NB4 (cell line): ENCODE measurements at regions not wholly inside any gene's neighbourhood (a gene's known extent, or its start where the extent isn't known, plus 50 kb on each side); places are given as distances from the start of the nearest gene placed in this dataset.

ENCODE experiments used
- CTCF ChIP-seq: IDR thresholded peaks from one replicate; pipeline ENCODE4 v1.5.1; 2012; ENCODE audit warnings: low read depth, low read length
- MAX ChIP-seq: IDR thresholded peaks from 2 replicates; pipeline ENCODE4 v1.6.1; 2011; ENCODE audit warnings: low read depth, low read length
- POLR2A ChIP-seq: IDR thresholded peaks from 2 replicates; pipeline ENCODE4 v1.6.1; 2011; ENCODE audit warnings: mild to moderate bottlenecking; ENCODE audit not compliant: insufficient read length; ENCODE audit errors: extremely low read depth

- TF ChIP-seq POLR2A (no peak), CTCF (no peak), MAX (no peak)
These were observed 1047.6 kb upstream of the ADGRL4 start for GRCh38 chr1:80054129-80054528.
